ENCODE measurements at regions not wholly inside any gene's neighbourhood (a gene's known extent, or its start where the extent isn't known, plus 50 kb on each side); places are given as distances from the start of the nearest gene placed in this dataset.
"Not testable (repeated sequence)": the region's sequence is repeated elsewhere in the genome, so short reads cannot be mapped to it uniquely, and the experiment has no call there.

DNA sequence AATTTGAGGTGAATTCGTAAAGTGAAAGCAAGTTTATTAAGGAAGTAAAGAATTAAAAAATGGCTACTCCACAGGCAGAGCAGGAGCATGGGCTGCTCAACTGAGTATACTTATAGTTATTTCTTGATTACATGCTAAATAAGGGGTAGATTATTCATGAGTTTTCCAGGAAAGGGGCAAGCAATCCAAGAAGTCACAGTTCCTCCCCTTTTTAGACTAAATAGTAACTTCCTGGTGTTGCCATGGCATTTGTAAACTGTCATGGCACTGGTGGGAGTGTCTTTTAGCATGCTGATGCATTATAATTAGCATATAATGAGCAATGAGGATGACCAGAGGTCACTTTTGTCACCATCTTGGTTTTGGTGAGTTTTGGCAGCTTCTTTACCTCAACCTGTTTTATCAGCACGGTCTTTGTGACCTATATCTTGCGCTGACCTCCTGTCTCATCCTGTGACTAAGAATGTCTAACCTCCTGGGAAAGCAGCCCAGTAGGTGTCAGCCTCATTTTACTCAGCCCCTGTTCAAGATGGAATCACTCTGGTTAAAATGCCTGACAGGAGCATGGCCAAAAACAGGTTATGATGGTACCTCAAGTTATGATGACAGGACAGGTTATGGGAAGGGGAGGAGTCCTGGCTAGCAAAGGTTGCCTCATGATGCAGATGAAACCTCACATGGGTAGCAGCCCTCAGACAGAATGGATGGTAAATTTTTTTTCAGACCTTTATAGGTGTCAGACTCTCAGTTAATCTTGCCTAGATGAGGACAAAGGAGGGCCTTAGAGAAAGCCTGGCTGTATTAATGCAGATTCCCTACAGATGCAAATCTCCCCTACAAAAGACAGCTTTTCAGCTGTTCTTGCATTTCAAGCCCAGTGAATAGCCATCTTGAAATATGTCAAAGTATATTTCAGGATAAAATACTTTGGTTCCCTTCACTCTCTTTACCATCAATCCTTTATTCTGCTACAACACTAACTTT lies 49.7 kb downstream of the SIPA1L2 start:
- DNase-seq (ENCODE audit: low read depth in 2 of 2): peak in 1 of 2 donors; percentile 16

DNA sequence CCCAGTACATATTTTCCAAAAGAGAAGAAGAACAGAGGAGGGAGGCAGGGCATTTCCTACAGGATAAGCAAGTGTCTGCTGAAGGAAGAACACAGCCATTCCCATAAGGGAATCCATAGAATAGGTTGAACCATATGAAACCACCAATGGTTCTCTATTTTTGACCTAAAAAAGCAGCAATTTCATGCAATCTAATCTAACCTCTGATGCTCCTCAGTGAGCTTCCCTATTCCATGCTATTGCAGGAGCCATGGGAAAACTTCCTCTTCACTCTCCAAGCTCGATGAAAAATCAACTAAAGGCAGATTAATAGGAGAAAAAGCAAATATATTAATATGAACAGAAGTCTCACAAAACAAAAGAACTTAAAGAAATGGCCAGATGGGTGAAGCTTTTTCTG lies 50.5 kb downstream of the SIPA1L2 start:
- DNase-seq (ENCODE audit: low read depth in 2 of 2): no peak

DNA sequence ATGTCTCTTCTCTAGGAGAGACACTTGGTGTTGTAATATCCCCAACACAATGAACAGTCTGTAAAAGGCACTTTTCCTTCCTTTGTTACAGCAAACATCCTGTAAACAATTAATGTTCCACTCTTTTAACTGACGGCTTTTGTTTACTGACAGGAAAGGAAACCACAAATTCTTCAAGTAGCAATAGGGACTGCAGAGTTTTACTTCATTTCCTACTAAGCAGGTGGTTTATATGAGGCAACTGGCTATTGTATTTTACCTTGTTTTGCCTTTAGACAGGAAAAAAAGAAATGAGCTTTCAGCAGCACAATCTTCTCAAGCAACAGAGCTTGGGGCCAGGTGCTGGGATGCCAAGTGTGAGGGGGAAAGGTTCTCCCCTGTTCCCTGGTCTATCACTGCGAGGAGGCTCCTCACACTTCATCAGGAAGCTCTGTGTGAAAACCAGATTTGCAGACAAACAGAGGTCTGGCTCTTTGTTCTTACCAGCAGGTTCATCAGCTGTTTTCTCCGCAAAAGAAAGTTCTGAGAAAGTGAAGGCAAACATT lies 51.2 kb downstream of the SIPA1L2 start:
- DNase-seq (ENCODE audit: low read depth in 2 of 2): no peak

DNA sequence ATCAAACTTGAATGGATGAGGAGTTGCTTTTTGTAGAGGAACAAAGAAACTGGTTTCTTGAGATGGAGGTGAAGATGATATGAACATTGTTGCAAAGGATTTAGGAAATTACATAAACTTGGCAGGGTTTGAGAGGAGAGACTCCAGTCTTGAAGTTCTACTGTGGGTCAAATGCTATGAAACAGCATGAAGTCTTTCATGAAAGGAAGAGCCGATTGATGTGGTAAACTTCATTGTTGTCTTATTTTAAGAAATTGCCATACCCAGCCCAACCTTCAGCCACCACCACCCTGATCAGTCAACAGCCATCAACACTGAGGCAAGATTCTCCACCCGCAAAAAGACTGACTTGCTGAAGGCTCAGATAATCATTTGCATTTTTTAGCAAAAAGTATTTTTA lies 52.2 kb downstream of the SIPA1L2 start:
- DNase-seq (ENCODE audit: low read depth in 2 of 2): no peak

GRCh38 chr1:232576537-232576936 lies 53.4 kb downstream of the SIPA1L2 start:
- DNase-seq (ENCODE audit: low read depth in 2 of 2): no peak

DNA sequence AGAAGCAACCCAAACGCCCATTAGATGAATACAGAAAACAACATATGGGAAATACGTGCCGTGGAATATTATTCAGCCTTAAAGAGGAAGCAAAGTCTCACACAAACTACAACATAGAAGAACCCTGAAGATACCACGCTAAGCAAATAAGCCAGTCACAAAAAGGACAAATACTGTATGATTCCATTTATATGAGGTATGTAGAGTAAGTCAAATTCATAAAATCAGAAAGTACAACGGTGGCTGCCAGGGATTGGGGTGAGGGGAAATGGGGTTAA lies 54.2 kb downstream of the SIPA1L2 start:
- DNase-seq (ENCODE audit: low read depth in 2 of 2): no peak

GRCh38 chr1:232574889-232575762 lies 54.8 kb downstream of the SIPA1L2 start:
- DNase-seq (ENCODE audit: low read depth in 2 of 2): no peak

DNA sequence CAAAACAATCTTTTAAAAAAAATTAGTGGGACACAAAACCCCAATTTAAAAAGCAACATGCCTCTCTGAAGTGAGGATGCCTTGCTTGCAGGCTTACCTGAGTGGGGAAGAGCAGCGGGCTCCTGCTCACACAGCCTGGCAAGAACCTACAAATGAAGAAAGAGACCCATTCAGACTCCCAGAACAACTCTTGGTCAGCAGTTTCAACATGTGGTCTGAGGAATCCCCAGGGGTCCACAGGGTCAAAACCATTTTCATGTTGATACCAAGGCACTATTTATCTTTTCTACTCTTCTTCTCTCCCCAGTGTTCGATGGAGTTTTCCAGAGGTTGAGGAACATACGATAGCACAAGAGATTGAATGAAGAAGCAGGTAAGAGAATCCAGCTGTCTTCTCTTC lies 55.9 kb downstream of the SIPA1L2 start:
- DNase-seq (ENCODE audit: low read depth in 2 of 2): no peak

DNA sequence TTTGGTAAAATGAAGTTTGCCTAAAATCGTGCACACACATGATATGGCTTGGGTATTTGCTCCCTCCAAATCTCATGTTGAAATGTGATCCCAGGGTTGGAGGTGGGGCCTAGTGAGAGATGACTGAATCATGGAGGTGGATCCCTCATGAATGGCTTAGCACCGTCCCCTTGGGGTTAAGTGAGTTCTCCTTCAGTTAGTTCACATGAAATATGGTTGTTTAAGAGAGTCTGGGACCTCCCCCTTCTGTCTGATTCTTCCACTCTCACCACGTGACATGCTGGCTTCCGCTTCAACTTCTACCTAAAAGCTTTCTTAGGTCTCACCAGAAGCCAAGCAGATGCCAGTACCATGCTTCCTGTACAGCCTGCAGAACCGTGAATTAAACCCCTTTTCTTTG lies 58.4 kb downstream of the SIPA1L2 start:
- no peak for DNase-seq (ENCODE audit: low read depth in 2 of 2)

- DNase-seq (ENCODE audit: low read depth in 2 of 2): no peak
These were observed 59.9 kb downstream of the SIPA1L2 start for GRCh38 chr1:232570007-232570406.

DNA sequence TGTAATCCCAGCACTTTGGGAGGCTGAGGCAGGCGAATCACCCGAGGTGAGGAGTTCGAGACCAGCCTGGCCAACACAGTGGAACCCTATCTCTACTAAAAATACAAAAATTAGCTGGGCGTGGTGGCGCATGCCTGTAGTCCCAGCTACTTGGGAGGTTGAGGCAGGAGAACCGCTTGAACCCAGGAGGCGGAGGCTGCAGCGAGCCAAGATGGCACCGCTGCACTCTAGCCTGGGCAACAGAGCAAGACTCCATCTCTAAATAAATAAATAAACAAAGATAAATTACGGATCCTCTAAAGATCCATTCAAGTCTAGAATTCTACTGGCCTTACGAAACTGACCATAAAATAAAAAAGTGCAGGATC lies 60.4 kb downstream of the SIPA1L2 start:
- not testable (repeated sequence) for DNase-seq (ENCODE audit: low read depth in 2 of 2)

DNA sequence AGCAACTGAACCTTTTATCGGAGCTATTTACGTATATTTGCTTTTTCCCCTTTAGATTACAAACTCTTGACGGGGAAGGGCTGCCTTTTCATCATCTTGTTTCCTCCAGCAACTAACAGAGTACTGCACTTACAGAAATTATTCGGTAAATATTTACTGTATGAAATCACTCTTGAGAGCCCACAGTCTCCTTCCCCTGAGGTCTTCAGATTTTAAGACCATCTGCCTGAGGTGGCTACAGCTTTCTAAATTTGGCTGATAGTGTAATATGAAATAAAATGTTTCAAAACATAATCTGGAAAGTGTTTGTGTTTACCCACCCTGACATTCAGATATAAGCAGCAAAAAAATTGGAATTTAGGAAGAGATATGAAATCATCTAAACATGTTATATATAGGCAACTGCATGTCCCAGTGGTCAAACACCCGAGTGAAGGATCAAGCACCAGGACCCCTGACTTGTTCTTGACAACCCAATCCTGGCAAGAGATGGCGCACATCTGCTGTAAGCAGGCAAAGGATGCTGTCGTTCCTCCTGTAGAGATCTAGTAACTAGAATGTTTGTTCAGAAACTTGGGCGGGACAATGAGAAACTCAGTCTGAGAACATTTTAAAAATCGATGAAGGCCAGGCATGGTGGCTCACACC lies 60.9 kb downstream of the SIPA1L2 start:
- no peak for DNase-seq (ENCODE audit: low read depth in 2 of 2)

DNA sequence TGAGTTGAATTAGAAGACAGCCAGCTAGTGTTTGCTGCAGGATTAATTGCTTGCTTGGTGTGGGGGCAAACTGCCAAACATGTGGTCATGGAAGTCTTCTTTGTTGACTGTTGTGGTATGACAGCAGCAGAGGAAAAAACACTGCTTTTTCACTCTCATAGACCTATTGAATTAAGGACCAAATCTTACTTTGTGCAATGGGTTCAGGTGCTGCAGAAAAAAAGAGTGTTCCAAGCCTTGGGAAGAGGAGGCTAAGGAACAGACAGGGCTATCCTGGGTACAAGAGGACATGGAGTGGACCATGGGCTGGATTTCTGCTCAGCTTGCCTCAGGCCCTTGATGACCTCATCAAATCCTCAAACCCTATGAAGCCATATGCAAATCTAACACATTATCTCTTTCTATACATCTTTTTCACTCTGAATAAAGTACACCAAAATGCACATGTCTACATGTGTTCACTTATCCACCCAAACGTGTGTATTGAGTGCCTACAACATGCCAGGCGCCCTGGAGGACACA lies 61.5 kb downstream of the SIPA1L2 start:
- DNase-seq (ENCODE audit: low read depth in 2 of 2): no peak

DNA sequence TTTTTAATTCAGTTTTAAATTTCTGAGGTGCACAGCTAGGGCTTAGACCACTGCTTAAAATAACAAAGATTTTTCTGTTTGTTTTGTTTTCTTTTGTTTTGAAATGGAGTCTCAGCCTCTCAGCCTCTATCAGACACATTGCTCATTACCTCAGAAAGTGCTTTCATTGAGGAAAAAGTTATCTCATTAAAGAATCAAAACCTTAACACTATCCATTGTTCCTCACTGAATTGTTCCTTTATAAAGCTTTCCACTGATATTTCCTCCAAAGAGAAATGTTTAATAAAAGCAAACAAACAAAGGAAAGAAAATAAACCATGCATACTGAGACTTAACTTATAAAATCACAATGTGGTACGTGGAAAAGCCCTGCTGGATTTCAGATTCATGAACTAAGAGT lies 63.8 kb downstream of the SIPA1L2 start:
- DNase-seq (ENCODE audit: low read depth in 2 of 2): no peak

- DNase-seq (ENCODE audit: low read depth in 2 of 2): no peak
These were observed 67.0 kb downstream of the SIPA1L2 start for GRCh38 chr1:232562855-232563510.

DNA sequence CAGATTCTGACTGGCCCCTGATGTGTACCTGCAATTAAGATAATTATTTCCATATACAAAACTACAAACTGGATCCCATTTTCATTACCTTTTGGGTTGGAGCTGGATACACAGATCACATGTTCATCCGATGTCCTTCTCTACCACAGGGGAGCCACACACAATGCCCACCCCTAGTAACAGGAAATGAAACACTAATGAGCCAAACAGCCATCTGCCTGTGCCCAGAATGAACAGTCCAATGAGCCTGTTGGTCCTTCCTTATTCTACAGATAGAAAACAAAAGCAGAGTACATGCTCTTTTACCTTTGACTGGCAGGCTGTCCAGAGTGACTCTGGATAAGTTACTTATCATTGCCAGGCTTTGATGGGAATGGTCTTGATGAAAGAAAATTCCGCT lies 68.6 kb downstream of the SIPA1L2 start:
- no peak for DNase-seq (ENCODE audit: low read depth in 2 of 2)

- DNase-seq (ENCODE audit: low read depth in 2 of 2): no peak
These were observed 69.0 kb downstream of the SIPA1L2 start for GRCh38 chr1:232560940-232561339.

GRCh38 chr1:232558954-232559353 lies 71.0 kb downstream of the SIPA1L2 start:
- DNase-seq (ENCODE audit: low read depth in 2 of 2): no peak

GRCh38 chr1:232557502-232558191 lies 72.3 kb downstream of the SIPA1L2 start:
- DNase-seq (ENCODE audit: low read depth in 2 of 2): no peak

DNA sequence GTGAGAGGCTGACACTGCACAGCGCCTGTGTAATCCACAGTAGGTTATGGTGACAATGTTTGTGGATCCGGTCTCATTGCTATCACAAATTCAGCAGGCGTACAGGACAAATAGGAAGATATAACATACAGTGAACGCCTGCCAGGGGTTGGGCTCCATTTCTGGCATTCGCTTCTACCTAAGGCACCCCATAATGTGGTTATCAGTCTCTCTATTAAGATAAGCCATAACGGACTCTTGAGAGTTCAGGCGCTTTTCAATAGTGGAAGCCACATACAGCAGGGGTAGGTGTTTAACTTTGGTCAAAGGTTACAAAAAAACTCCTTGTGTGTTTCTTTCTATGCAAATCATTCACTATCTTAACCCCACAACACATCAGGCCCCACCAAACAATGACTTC lies 72.8 kb downstream of the SIPA1L2 start:
- DNase-seq (ENCODE audit: low read depth in 2 of 2): no peak

DNA sequence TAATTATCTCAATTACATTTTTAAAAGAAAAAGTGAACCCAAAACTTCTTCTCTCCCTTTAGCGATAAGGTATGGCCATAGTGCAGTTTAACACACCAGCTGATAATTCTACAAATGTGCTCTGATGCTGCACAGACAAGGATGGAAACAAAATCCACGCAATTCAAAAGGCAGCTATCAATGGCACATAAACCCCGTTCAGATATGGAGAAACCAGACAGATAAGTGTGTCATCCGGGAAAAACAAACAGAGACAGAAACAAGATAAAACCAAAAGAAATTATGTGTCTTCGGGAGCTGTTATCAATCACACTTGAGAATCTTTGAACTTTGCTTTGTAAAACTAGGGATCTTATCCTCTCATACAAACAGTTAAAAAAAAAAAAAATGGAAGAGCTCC lies 73.6 kb downstream of the SIPA1L2 start:
- no peak for DNase-seq (ENCODE audit: low read depth in 2 of 2)
